H1 (cell line): ENCODE measurements at regions not wholly inside any gene's neighbourhood (a gene's known extent, or its start where the extent isn't known, plus 50 kb on each side); places are given as distances from the start of the nearest gene placed in this dataset.

ENCODE experiments used
- CTCF ChIA-PET: fragments of 300-600 bp; sonication (Branson Sonifier 250); formaldehyde crosslinking; loops from one replicate; lab custom pipeline; 2021; ENCODE audit not compliant: partially characterized antibody; lab: Charles Lee
- POLR2A ChIA-PET: fragments of 300-600 bp; sonication (Branson Sonifier 250); formaldehyde crosslinking; loops from one replicate; lab custom pipeline; 2021; ENCODE audit warnings: inconsistent platforms; ENCODE audit not compliant: partially characterized antibody; lab: Charles Lee
- DNase-seq, 2 experiments: peaks; one replicate each; pipeline versions ENCODE4 v3.0.0 to v3.0.0-alpha.2; 2010 to 2022; ENCODE audit warnings: low spot score in 2 of 2, low read depth in 1 of 2, mixed read lengths in 1 of 2
- FAIRE-seq: peaks from 2 replicates; lab custom pipeline; 2011; peaks lifted over from hg19 to GRCh38; lab: Jason Lieb, UNC
- H2AFZ ChIP-seq: 2 replicates; pipeline ENCODE4 v1.8.1; 2012; ENCODE audit warnings: low read length, inconsistent platforms
- H2AK5ac ChIP-seq: 2 replicates; pipeline ENCODE4 v1.6.1; 2013; ENCODE audit warnings: low read depth, low read length
- H2BK120ac ChIP-seq: replicated peaks from 2 replicates; pipeline ENCODE3; 2013; ENCODE audit warnings: low read depth, low read length, inconsistent platforms
- H2BK12ac ChIP-seq: 2 replicates; pipeline ENCODE4 v1.6.1; 2013; ENCODE audit warnings: low read depth, low read length
- H2BK15ac ChIP-seq: 2 replicates; pipeline ENCODE4 v1.6.1; 2013; ENCODE audit warnings: low read length
- H2BK20ac ChIP-seq: 2 replicates; pipeline ENCODE4 v1.6.1; 2013; ENCODE audit warnings: low read length
- H2BK5ac ChIP-seq: 2 replicates; pipeline ENCODE4 v1.6.1; 2013; ENCODE audit warnings: low read depth, low read length
- H3K14ac ChIP-seq: 2 replicates; pipeline ENCODE4 v1.6.1; 2013; ENCODE audit warnings: inconsistent platforms; ENCODE audit not compliant: insufficient read length
- H3K18ac ChIP-seq: 2 replicates; pipeline ENCODE4 v1.6.1; 2013; ENCODE audit warnings: low read length; ENCODE audit errors: extremely low read depth
- H3K23ac ChIP-seq: 2 replicates; pipeline ENCODE4 v1.6.1; 2013; ENCODE audit warnings: inconsistent platforms; ENCODE audit not compliant: insufficient read length
- H3K23me2 ChIP-seq: 2 replicates; pipeline ENCODE4 v1.6.1; 2013; ENCODE audit warnings: low read depth, low read length
- H3K27ac ChIP-seq: 2 replicates; pipeline ENCODE4 v1.6.1; 2011; ENCODE audit warnings: low read depth, low read length, inconsistent platforms
- H3K27me3 ChIP-seq, 4 experiments: replicated peaks in 1 of 4; 1 replicate in 1 of 4; 2 replicates in 3 of 4; pipeline versions ENCODE4 v1.6.1 to v1.8.1; 2011 to 2013; ENCODE audit warnings: low read length in 3 of 4, mild to moderate bottlenecking in 3 of 4, inconsistent platforms in 2 of 4, mixed read lengths in 2 of 4, moderate library complexity in 1 of 4; ENCODE audit not compliant: control insufficient read depth in 3 of 4, insufficient read depth in 3 of 4; ENCODE audit errors: extremely low read depth in 1 of 4
- H3K36me3 ChIP-seq, 4 experiments: 2 replicates each; pipeline versions ENCODE4 v1.6.1 to v1.8.1; 2011 to 2013; ENCODE audit warnings: mild to moderate bottlenecking in 4 of 4, low read length in 3 of 4, moderate library complexity in 2 of 4, control low read depth in 1 of 4, inconsistent platforms in 1 of 4; ENCODE audit not compliant: insufficient read depth in 4 of 4, control insufficient read depth in 2 of 4
- H3K4ac ChIP-seq: replicated peaks from 2 replicates; pipeline ENCODE3; 2013; ENCODE audit warnings: low read length, low read depth, mixed read lengths, inconsistent platforms; ENCODE audit not compliant: insufficient read length
- H3K4me1 ChIP-seq, 4 experiments: replicated peaks in 1 of 4; 1 replicate in 1 of 4; 2 replicates in 3 of 4; pipeline versions ENCODE4 v1.6.1 to v1.8.1; 2011 to 2013; ENCODE audit warnings: low read length in 3 of 4, inconsistent platforms in 2 of 4, mixed read lengths in 1 of 4; ENCODE audit not compliant: insufficient read depth in 4 of 4, control insufficient read depth in 3 of 4
- H3K4me2 ChIP-seq, 2 experiments: 2 replicates each; pipeline versions ENCODE4 v1.6.1 to v1.8.1; 2011 to 2013; ENCODE audit warnings: low read depth in 2 of 2, low read length in 2 of 2, control low read depth in 1 of 2, inconsistent platforms in 1 of 2, mild to moderate bottlenecking in 1 of 2; ENCODE audit not compliant: insufficient read depth in 1 of 2
- H3K4me3 ChIP-seq, 4 experiments: fragments of 200-600, 300-600 bp in 1 of 4; sonication (generic), shearing (Covaris generic), sonication (Bioruptor Twin) in 1 of 4; 2 replicates each; pipeline versions ENCODE4 v1.5.1 to v1.8.1; 2011 to 2016; ENCODE audit warnings: low read length in 4 of 4, low read depth in 3 of 4, control low read depth in 2 of 4, inconsistent platforms in 2 of 4, mild to moderate bottlenecking in 2 of 4, mixed read lengths in 1 of 4, moderate library complexity in 1 of 4; ENCODE audit not compliant: insufficient read depth in 2 of 4; ENCODE audit errors: extremely low read depth in 1 of 4
- H3K56ac ChIP-seq: replicated peaks from 2 replicates; pipeline ENCODE3; 2013; ENCODE audit warnings: low read depth, mild to moderate bottlenecking, mixed read lengths, low read length, inconsistent platforms; ENCODE audit not compliant: insufficient read length
- H3K79me1 ChIP-seq: 2 replicates; pipeline ENCODE4 v1.6.1; 2013; ENCODE audit warnings: low read depth, low read length, control low read depth
- H3K79me2 ChIP-seq, 2 experiments: 2 replicates each; pipeline versions ENCODE4 v1.6.1 to v1.8.1; 2012 to 2013; ENCODE audit warnings: low read length in 2 of 2, mild to moderate bottlenecking in 2 of 2, inconsistent platforms in 1 of 2; ENCODE audit not compliant: insufficient read depth in 2 of 2, control insufficient read depth in 1 of 2
- H3K9ac ChIP-seq, 4 experiments: replicated peaks in 1 of 4; 1 replicate in 1 of 4; 2 replicates in 3 of 4; pipeline versions ENCODE4 v1.6.1 to v1.8.1; 2011 to 2013; ENCODE audit warnings: low read depth in 3 of 4, low read length in 3 of 4, control low read depth in 2 of 4, mild to moderate bottlenecking in 2 of 4, moderate library complexity in 2 of 4, inconsistent platforms in 1 of 4; ENCODE audit errors: extremely low read depth in 1 of 4
- H3K9me3 ChIP-seq, 2 experiments: 2 replicates each; pipeline versions ENCODE4 v1.6.1 to v1.8.1; 2012 to 2013; ENCODE audit warnings: mild to moderate bottlenecking in 2 of 2, moderate library complexity in 2 of 2, control low read depth in 1 of 2, inconsistent platforms in 1 of 2, low read depth in 1 of 2, low read length in 1 of 2, mixed read lengths in 1 of 2; ENCODE audit not compliant: insufficient read depth in 2 of 2
- H4K20me1 ChIP-seq, 2 experiments: replicated peaks in 1 of 2; 2 replicates each; pipeline versions ENCODE3 to v1.8.1; 2011 to 2013; ENCODE audit warnings: inconsistent platforms in 2 of 2, low read length in 2 of 2, mild to moderate bottlenecking in 1 of 2; ENCODE audit not compliant: insufficient read depth in 2 of 2, control insufficient read depth in 1 of 2
- H4K5ac ChIP-seq: 2 replicates; pipeline ENCODE4 v1.6.1; 2013; ENCODE audit warnings: low read length, low read depth, mixed read lengths, inconsistent platforms; ENCODE audit not compliant: insufficient read length
- H4K8ac ChIP-seq: 2 replicates; pipeline ENCODE4 v1.8.0; 2013; ENCODE audit warnings: mild to moderate bottlenecking, moderate library complexity, low read length, inconsistent platforms; ENCODE audit not compliant: insufficient read depth; ENCODE audit errors: extremely low read depth
- H4K91ac ChIP-seq: replicated peaks from 2 replicates; pipeline ENCODE3; 2013; ENCODE audit warnings: low read length, mixed read lengths, inconsistent platforms; ENCODE audit not compliant: insufficient read length
- BCL11A ChIP-seq, 2 experiments: IDR thresholded peaks; one replicate each; pipeline ENCODE4 v1.6.1; 2011; ENCODE audit warnings: low read depth in 2 of 2, low read length in 2 of 2, mild to moderate bottlenecking in 2 of 2
- CTBP2 ChIP-seq: IDR thresholded peaks from 2 replicates; pipeline ENCODE4 v1.7.0; 2011; ENCODE audit warnings: borderline replicate concordance, mild to moderate bottlenecking, moderate library complexity, mixed read lengths, low read length; ENCODE audit not compliant: insufficient read depth, insufficient read length
- EZH2 ChIP-seq: fragments of 200-600 bp; sonication (generic); IDR thresholded peaks from 2 replicates; pipeline ENCODE4 v1.7.1; 2012; ENCODE audit warnings: low read depth, mild to moderate bottlenecking, moderate library complexity, low read length, inconsistent platforms; ENCODE audit not compliant: severe bottlenecking
- HDAC6 ChIP-seq: IDR thresholded peaks from one replicate; pipeline ENCODE4 v1.7.1; 2012; ENCODE audit warnings: low read depth, mild to moderate bottlenecking, inconsistent platforms, low read length, moderate library complexity
- JUN ChIP-seq: IDR thresholded peaks from 2 replicates; pipeline ENCODE4 v1.6.1; 2011; ENCODE audit warnings: low read depth, mild to moderate bottlenecking, improper control_type of control experiment, low read length
- JUND ChIP-seq: IDR thresholded peaks from 2 replicates; pipeline ENCODE4 v1.6.1; 2011; ENCODE audit warnings: mild to moderate bottlenecking, improper control_type of control experiment, low read length
- PHF8 ChIP-seq: fragments of 200-600 bp; sonication (generic); conservative IDR thresholded peaks from 2 replicates; pipeline ENCODE4 v1.7.1; 2012; ENCODE audit warnings: low read depth, mild to moderate bottlenecking, inconsistent platforms, low read length, moderate library complexity
- POLR2A ChIP-seq, 2 experiments: IDR thresholded peaks; 1 replicate in 1 of 2; 2 replicates in 1 of 2; pipeline ENCODE4 v1.6.1; 2011; ENCODE audit warnings: low read depth in 2 of 2, low read length in 2 of 2, mild to moderate bottlenecking in 2 of 2; ENCODE audit errors: control extremely low read depth in 1 of 2
- POU5F1 ChIP-seq: IDR thresholded peaks from 2 replicates; pipeline ENCODE4 v1.6.1; 2011; ENCODE audit warnings: low read depth, mild to moderate bottlenecking, low read length, moderate library complexity
- RAD21 ChIP-seq, 2 experiments: IDR thresholded peaks in 1 of 2; conservative IDR thresholded peaks in 1 of 2; 2 replicates each; pipeline ENCODE4 v1.6.1; 2011; ENCODE audit warnings: low read depth in 2 of 2, low read length in 2 of 2, improper control_type of control experiment in 1 of 2, inconsistent platforms in 1 of 2, mild to moderate bottlenecking in 1 of 2, moderate library complexity in 1 of 2
- SP4 ChIP-seq: IDR thresholded peaks from 2 replicates; pipeline ENCODE4 v1.6.1; 2012; ENCODE audit warnings: low read length, inconsistent platforms
- SUZ12 ChIP-seq: fragments of 200-600 bp; sonication (generic); IDR thresholded peaks from 2 replicates; pipeline ENCODE4 v1.6.1; 2012; ENCODE audit warnings: mild to moderate bottlenecking, inconsistent platforms, low read length, moderate library complexity, mixed read lengths
- TCF12 ChIP-seq: IDR thresholded peaks from 2 replicates; pipeline ENCODE4 v1.6.1; 2011; ENCODE audit warnings: low read depth, mild to moderate bottlenecking, low read length
- YY1 ChIP-seq: IDR thresholded peaks from 2 replicates; pipeline ENCODE4 v1.6.1; 2011; ENCODE audit warnings: low read depth, mild to moderate bottlenecking, low read length
- WGBS, 2 experiments: shearing (Covaris generic) in 1 of 2; methylation state at CpG; one replicate each; pipeline versions ENCODE4 v1.1.6 to v1.1.7; 2013 to 2015; ENCODE audit warnings: low lambda C conversion rate in 2 of 2, mixed read lengths in 2 of 2, inconsistent platforms in 1 of 2, low coverage in 1 of 2, missing lambda C conversion rate in 1 of 2; ENCODE audit not compliant: insufficient replicate concordance in 2 of 2, insufficient coverage in 1 of 2, insufficient read length in 1 of 2; ENCODE audit errors: extremely low coverage in 1 of 2, missing lambda C conversion rate in 1 of 2; 5-methylcytosine and 5-hydroxymethylcytosine counted together

DNA sequence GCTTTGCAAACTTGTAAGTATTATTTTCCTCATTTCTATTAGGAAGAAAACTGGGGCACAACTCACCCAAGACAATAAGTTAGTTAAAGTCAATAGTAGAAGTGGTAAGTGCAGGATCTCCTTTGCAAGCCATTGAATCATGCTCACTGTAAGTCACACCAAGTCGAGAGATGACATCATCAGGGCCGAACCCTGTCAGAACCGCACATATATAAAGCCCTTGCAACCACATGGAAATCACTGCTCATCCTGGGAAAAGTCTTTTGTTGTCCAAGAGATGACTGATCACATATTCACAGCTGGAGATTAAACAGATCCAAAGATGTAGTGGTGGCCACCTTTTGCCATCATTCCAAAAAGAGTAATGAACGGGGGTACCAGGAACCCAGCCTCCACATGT lies 484.8 kb upstream of the ID2 start:
- POLR2A ChIA-PET = no interaction called here
- FAIRE-seq (no peak), DNase-seq (no peak)
- Histone ChIP-seq H4K5ac (no peak overlapping the region), H2BK120ac (no peak overlapping the region), H3K79me1 (no peaks in the 10 kb centered on the region), H3K27me3 (no peaks in the 10 kb centered on the region), H4K8ac (no peak overlapping the region), H3K4me2 (no peak overlapping the region), H3K4me3 (no peak overlapping the region), H4K20me1 (no peaks in the 10 kb centered on the region), H3K4me1 (peaks cover 4 to 17% (median 9%) of the 10 kb centered on the region in 4 experiments; a peak in 6 of 7 replicates), H2BK12ac (no peak overlapping the region), H2AFZ (no peak overlapping the region), H3K56ac (no peak overlapping the region), H3K23me2 (peaks cover 2% of the 10 kb centered on the region; the same call in 1 of the 2 replicates), H2BK20ac (no peak overlapping the region), H3K79me2 (no peaks in the 10 kb centered on the region), H3K18ac (no peak overlapping the region), H3K27ac (no peak overlapping the region), H3K9ac (no peak overlapping the region), H3K9me3 (no peaks in the 10 kb centered on the region), H2BK5ac (no peak overlapping the region), H4K91ac (no peak overlapping the region), H3K23ac (no peak overlapping the region), H3K36me3 (no peaks in the 10 kb centered on the region; a peak in 1 of 8 replicates), H2AK5ac (no peak overlapping the region), H2BK15ac (no peak overlapping the region), H3K4ac (no peak overlapping the region), H3K14ac (no peak overlapping the region)
- 94% methylated on average over 4 of the region's 4 CpGs; no CpG with 5 or more reads in 1 of the 2 experiments for WGBS, 2 experiments
- CTCF ChIA-PET = interaction anchor here (0.6 kb wide), 1 partner anchor 147 kb away, joined by 4 read pairs; no protein-coding TSS in a partner anchor
- TF ChIP-seq HDAC6 (no peak), PHF8 (no peak), EZH2 (no peak), POU5F1 (no peak), RAD21 (IDR thresholded peaks at IDR 0.05 in 1 of 2, conservative IDR thresholded peaks at IDR 0.05 in 1 of 2; ENCODE audit: low read depth in 2 of 2, low read length in 2 of 2) (no peak), TCF12 (no peak), SUZ12 (no peak), CTBP2 (no peak), JUND (no peak), BCL11A (IDR thresholded peaks at IDR 0.05; ENCODE audit: low read depth in 2 of 2, low read length in 2 of 2) (no peak), SP4 (no peak), YY1 (no peak), POLR2A (IDR thresholded peaks at IDR 0.05; ENCODE audit: control extremely low read depth in 1 of 2, low read depth in 2 of 2, low read length in 2 of 2) (no peak), JUN (no peak)
